Endothelial cell of umbilical vein (primary cell): ENCODE measurements at regions not wholly inside any gene's neighbourhood (a gene's known extent, or its start where the extent isn't known, plus 50 kb on each side); places are given as distances from the start of the nearest gene placed in this dataset.

ENCODE experiments used
- BruUV-seq: library from RNA; stranded (reverse); fragments of 400-500 nt; replicated peaks from 2 replicates; lab custom pipeline; 2021; lab: Mats Ljungman, UMichigan
- CTCF ChIA-PET: fragments of 300-600, 350-600 bp; sonication (Branson Sonifier 250); formaldehyde crosslinking; loops from one replicate; lab custom pipeline; 2021; ENCODE audit warnings: antibody characterized with exemption, inconsistent platforms; lab: Charles Lee
- POLR2A ChIA-PET: fragments of 300-600, 350-600 bp; sonication (Branson Sonifier 250); formaldehyde crosslinking; loops from one replicate; lab custom pipeline; 2021; ENCODE audit warnings: antibody characterized with exemption, inconsistent platforms; lab: Charles Lee
- DNase-seq: peaks from one replicate; pipeline ENCODE4 v3.0.0-alpha.2; 2011; ENCODE audit warnings: low read depth, low spot score
- FAIRE-seq: peaks from 2 replicates; lab custom pipeline; 2011; peaks lifted over from hg19 to GRCh38; lab: Jason Lieb, UNC
- H2AFZ ChIP-seq: 2 replicates; pipeline ENCODE4 v1.6.0; 2012; ENCODE audit warnings: low read depth, low read length, control low read depth, inconsistent platforms
- H3K27ac ChIP-seq: 2 replicates; pipeline ENCODE4 v1.5.1; 2011; ENCODE audit warnings: low read depth, mild to moderate bottlenecking, control low read depth, low read length, moderate library complexity; ENCODE audit not compliant: insufficient read depth
- H3K27me3 ChIP-seq, 2 experiments: 2 replicates each; pipeline versions ENCODE4 v1.6.0 to v1.6.1; 2011; ENCODE audit warnings: low read length in 2 of 2, mixed read lengths in 1 of 2; ENCODE audit not compliant: control insufficient read depth in 2 of 2, insufficient read depth in 2 of 2
- H3K36me3 ChIP-seq, 2 experiments: 2 replicates in 1 of 2; 3 replicates in 1 of 2; pipeline ENCODE4 v1.5.1; 2011; ENCODE audit warnings: low read length in 2 of 2, mild to moderate bottlenecking in 1 of 2, moderate library complexity in 1 of 2; ENCODE audit not compliant: control insufficient read depth in 2 of 2, insufficient read depth in 2 of 2; ENCODE audit errors: extremely low read depth in 1 of 2
- H3K4me1 ChIP-seq: 3 replicates; pipeline ENCODE4 v1.5.1; 2011; ENCODE audit warnings: mild to moderate bottlenecking, low read length; ENCODE audit not compliant: control insufficient read depth, insufficient read depth; ENCODE audit errors: extremely low read depth
- H3K4me2 ChIP-seq: 2 replicates; pipeline ENCODE4 v1.6.1; 2011; ENCODE audit warnings: low read length, control low read depth, mixed read lengths; ENCODE audit not compliant: insufficient read depth
- H3K4me3 ChIP-seq, 3 experiments: fragments of 200-600 bp in 1 of 3; sonication (generic), shearing (Covaris generic) in 1 of 3; replicated peaks in 1 of 3; 2 replicates each; pipeline ENCODE4 v1.5.1; 2011 to 2016; ENCODE audit warnings: control low read depth in 3 of 3, low read length in 3 of 3, mild to moderate bottlenecking in 2 of 3, inconsistent platforms in 1 of 3, low read depth in 1 of 3, moderate library complexity in 1 of 3; ENCODE audit not compliant: insufficient read depth in 1 of 3
- H3K79me2 ChIP-seq: 2 replicates; pipeline ENCODE4 v1.6.0; 2012; ENCODE audit warnings: low read length, inconsistent platforms; ENCODE audit not compliant: control insufficient read depth, insufficient read depth
- H3K9ac ChIP-seq: replicated peaks from 2 replicates; pipeline ENCODE3; 2011; ENCODE audit warnings: low read length, control low read depth; ENCODE audit not compliant: insufficient read depth; ENCODE audit errors: extremely low read depth
- H3K9me1 ChIP-seq: replicated peaks from 3 replicates; pipeline ENCODE4 v1.6.0; 2011; ENCODE audit warnings: mild to moderate bottlenecking, low read length; ENCODE audit not compliant: control insufficient read depth, insufficient read depth; ENCODE audit errors: extremely low read depth
- H3K9me3 ChIP-seq: replicated peaks from 2 replicates; pipeline ENCODE4 v1.5.1; 2012; ENCODE audit warnings: low read length, inconsistent platforms; ENCODE audit not compliant: control insufficient read depth, insufficient read depth
- H4K20me1 ChIP-seq: replicated peaks from 2 replicates; pipeline ENCODE3; 2011; ENCODE audit warnings: mild to moderate bottlenecking, low read length; ENCODE audit not compliant: control insufficient read depth, insufficient read depth; ENCODE audit errors: extremely low read depth
- CTCF ChIP-seq, 2 donors: IDR thresholded peaks; 1 replicate in 1 of 2; 2 replicates in 1 of 2; pipeline ENCODE4 v1.5.1; 2011; ENCODE audit warnings: low read length in 2 of 2, mild to moderate bottlenecking in 2 of 2, moderate library complexity in 2 of 2, control low read depth in 1 of 2, inconsistent platforms in 1 of 2, low read depth in 1 of 2; ENCODE audit not compliant: insufficient read depth in 1 of 2; ENCODE audit errors: extremely low read depth in 1 of 2
- EZH2 ChIP-seq: IDR thresholded peaks from 2 replicates; pipeline ENCODE4 v1.6.1; 2012; ENCODE audit warnings: borderline replicate concordance, low read depth, mild to moderate bottlenecking, moderate library complexity, low read length, inconsistent platforms; ENCODE audit not compliant: severe bottlenecking
- FOS ChIP-seq: IDR thresholded peaks from 2 replicates; pipeline ENCODE4 v1.6.1; 2011; ENCODE audit warnings: mild to moderate bottlenecking, low read length, moderate library complexity, borderline replicate concordance; ENCODE audit not compliant: insufficient read depth
- JUN ChIP-seq: IDR thresholded peaks from 2 replicates; pipeline ENCODE4 v1.6.1; 2011; ENCODE audit warnings: borderline replicate concordance, low read depth; ENCODE audit not compliant: insufficient read length, insufficient read depth
- MYC ChIP-seq: IDR thresholded peaks from one replicate; pipeline ENCODE4 v1.6.1; 2011; ENCODE audit warnings: mild to moderate bottlenecking, low read depth, low read length
- POLR2A ChIP-seq: IDR thresholded peaks from 2 replicates; pipeline ENCODE4 v1.6.1; 2012; ENCODE audit warnings: low read depth, mild to moderate bottlenecking, control low read depth, low read length
- POLR2AphosphoS5 ChIP-seq: IDR thresholded peaks from 2 replicates; pipeline ENCODE4 v1.6.1; 2012; ENCODE audit warnings: low read depth, mild to moderate bottlenecking, control low read depth, low read length, moderate library complexity; ENCODE audit not compliant: insufficient read depth
- dilution Hi-C: fragments of 300-500 bp; cut with MboI; formaldehyde crosslinking; loops from one replicate; pipeline ENCODE4 v1.15.0; 2019; ENCODE audit warnings: low sequenced_read_pairs; ENCODE audit not compliant: extremely low pct_ligation_motif_present
- intact Hi-C: fragments of 100-400 bp; cut with micrococcal nuclease; formaldehyde crosslinking; loops from one replicate; pipeline ENCODE4 v1.10.0; 2022
- TF ChIP-seq, protein P1 (sequence below): IDR thresholded peaks from 2 replicates; pipeline ENCODE4 v1.6.1; 2011; ENCODE audit not compliant: insufficient read depth, insufficient read length

- FAIRE-seq: no peak
Observed at GRCh38 chr16:79320956-79321355, 279.6 kb downstream of the MAF start.

GRCh38 chr16:79318143-79318899 is 282.2 kb downstream of the MAF start:
- Histone ChIP-seq H3K9me1 (no peaks in the 10 kb centered on the region), H3K4me3 (no peak overlapping the region), H4K20me1 (no peaks in the 10 kb centered on the region), H3K4me2 (no peak overlapping the region), H3K36me3 (no peaks in the 10 kb centered on the region), H2AFZ (no peak overlapping the region), H3K9me3 (peaks cover 4% of the 10 kb centered on the region), H3K4me1 (no peaks in the 10 kb centered on the region), H3K27ac (no peak overlapping the region), H3K9ac (no peak overlapping the region), H3K27me3 (no peaks in the 10 kb centered on the region), H3K79me2 (no peaks in the 10 kb centered on the region)
- DNase-seq (no peak), FAIRE-seq (no peak)
- no TSS peak for BruUV-seq
- TF ChIP-seq, protein P1, sequence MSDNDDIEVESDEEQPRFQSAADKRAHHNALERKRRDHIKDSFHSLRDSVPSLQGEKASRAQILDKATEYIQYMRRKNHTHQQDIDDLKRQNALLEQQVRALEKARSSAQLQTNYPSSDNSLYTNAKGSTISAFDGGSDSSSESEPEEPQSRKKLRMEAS: no peak
- TF ChIP-seq CTCF (IDR thresholded peaks at IDR 0.05; ENCODE audit: extremely low read depth in 1 of 2, insufficient read depth in 1 of 2, low read depth in 1 of 2, low read length in 2 of 2): no peak
- TF ChIP-seq MYC: no peak
- intact Hi-C loops: no loop called here
- CTCF ChIA-PET: no interaction called here
- POLR2A ChIA-PET: no interaction called here
- dilution Hi-C loops: no loop called here

More at GRCh38 chr16:79320956-79321355, 279.6 kb downstream of the MAF start:
- DNase-seq: no peak
- Histone ChIP-seq H3K4me1 (no peaks in the 10 kb centered on the region), H3K36me3 (no peaks in the 10 kb centered on the region), H4K20me1 (no peaks in the 10 kb centered on the region), H3K27ac (no peak overlapping the region), H2AFZ (no peak overlapping the region), H3K9ac (no peak overlapping the region), H3K79me2 (no peaks in the 10 kb centered on the region), H3K9me3 (peaks cover 6% of the 10 kb centered on the region), H3K4me3 (no peak overlapping the region), H3K27me3 (no peaks in the 10 kb centered on the region), H3K4me2 (no peak overlapping the region), H3K9me1 (no peaks in the 10 kb centered on the region)
- dilution Hi-C loops: no loop called here
- TF ChIP-seq, protein P1: no peak
- no peak for TF ChIP-seq POLR2A
- TF ChIP-seq EZH2: no peak
- TF ChIP-seq FOS: no peak
- no peak for TF ChIP-seq POLR2AphosphoS5
- TF ChIP-seq JUN: no peak
- no TSS peak for BruUV-seq
- CTCF ChIA-PET: no interaction called here
- intact Hi-C loops: loop anchor here (5.0 kb wide), 1 partner anchor 569 kb away; no protein-coding TSS in a partner anchor
- POLR2A ChIA-PET: no interaction called here
